Neural progenitor cell (in vitro differentiated cells): ENCODE measurements at regions not wholly inside any gene's neighbourhood (a gene's known extent, or its start where the extent isn't known, plus 50 kb on each side); places are given as distances from the start of the nearest gene placed in this dataset.

Experiments
- DNase-seq: peaks from one replicate; pipeline ENCODE4 v3.0.0-alpha.2; 2016; ENCODE audit warnings: low spot score
- H2AFZ ChIP-seq: fragments of 200-600 bp; sonication (generic); replicated peaks from 2 replicates; pipeline ENCODE4 v1.6.1; 2016; ENCODE audit warnings: antibody characterized with exemption
- H3F3A ChIP-seq: fragments of 200-600 bp; sonication (generic); 2 replicates; pipeline ENCODE4 v1.6.1; 2016; ENCODE audit warnings: antibody characterized with exemption, low read depth
- H3K27ac ChIP-seq: fragments of 200-600 bp; sonication (generic); 2 replicates; pipeline ENCODE4 v1.5.1; 2016; ENCODE audit warnings: mild to moderate bottlenecking
- H3K27me3 ChIP-seq: fragments of 200-600 bp; sonication (generic); 2 replicates; pipeline ENCODE4 v1.6.1; 2016; ENCODE audit warnings: mild to moderate bottlenecking, moderate library complexity
- H3K36me3 ChIP-seq: fragments of 200-600 bp; sonication (generic); 2 replicates; pipeline ENCODE4 v1.5.1; 2016
- H3K4me1 ChIP-seq: fragments of 200-600 bp; sonication (generic); 2 replicates; pipeline ENCODE4 v1.6.1; 2016; ENCODE audit warnings: mixed run types
- H3K4me2 ChIP-seq: fragments of 200-600 bp; sonication (generic); 2 replicates; pipeline ENCODE4 v1.6.1; 2016
- H3K4me3 ChIP-seq: fragments of 200-600 bp; sonication (generic); 2 replicates; pipeline ENCODE4 v1.5.1; 2016
- H3K79me2 ChIP-seq: fragments of 200-600 bp; sonication (generic); 2 replicates; pipeline ENCODE4 v1.6.1; 2016; ENCODE audit warnings: low read depth
- H3K9ac ChIP-seq: fragments of 200-600 bp; sonication (generic); 2 replicates; pipeline ENCODE4 v1.6.1; 2016
- H3K9me3 ChIP-seq: fragments of 200-600 bp; sonication (generic); 2 replicates; pipeline ENCODE4 v1.5.1; 2016; ENCODE audit warnings: low read depth
- H4K20me1 ChIP-seq: fragments of 200-600 bp; sonication (generic); 2 replicates; pipeline ENCODE4 v1.6.1; 2016; ENCODE audit warnings: low read depth
- H3K27ac Mint-ChIP-seq: 3 replicates; pipeline ENCODE4 v1.8.0; 2021; ENCODE audit warnings: mixed read lengths
- H3K27me3 Mint-ChIP-seq: 2 replicates; pipeline ENCODE4 v1.8.0; 2022; ENCODE audit warnings: low read depth, mild to moderate bottlenecking, inconsistent platforms, moderate library complexity, mixed read lengths; ENCODE audit not compliant: insufficient read depth
- H3K36me3 Mint-ChIP-seq: 3 replicates; pipeline ENCODE4 v1.8.0; 2021; ENCODE audit warnings: mixed read lengths
- H3K4me1 Mint-ChIP-seq: 3 replicates; pipeline ENCODE4 v1.8.0; 2021; ENCODE audit warnings: mixed read lengths
- H3K4me3 Mint-ChIP-seq: 3 replicates; pipeline ENCODE4 v1.8.0; 2021; ENCODE audit warnings: mild to moderate bottlenecking, moderate library complexity, mixed read lengths
- H3K9me3 Mint-ChIP-seq: 3 replicates; pipeline ENCODE4 v1.8.0; 2020; ENCODE audit warnings: mixed read lengths
- CTCF ChIP-seq: fragments of 200-600 bp; sonication (generic); IDR thresholded peaks from 2 replicates; pipeline ENCODE4 v1.5.1; 2017; ENCODE audit warnings: antibody characterized with exemption, mild to moderate bottlenecking
- EZH2 ChIP-seq: fragments of 200-600 bp; sonication (generic); IDR thresholded peaks from 2 replicates; pipeline ENCODE4 v1.6.1; 2017; ENCODE audit warnings: antibody characterized with exemption, mild to moderate bottlenecking, moderate library complexity
- EZH2phosphoT487 ChIP-seq: fragments of 200-600 bp; sonication (generic); IDR thresholded peaks from 2 replicates; pipeline ENCODE4 v1.6.1; 2017; ENCODE audit warnings: antibody characterized with exemption

- Mint-ChIP-seq H3K27me3 (peaks cover 2% of the 10 kb centered on the region), H3K27ac (no peak overlapping the region), H3K4me3 (no peak overlapping the region), H3K4me1 (no peaks in the 10 kb centered on the region), H3K9me3 (no peaks in the 10 kb centered on the region), H3K36me3 (no peaks in the 10 kb centered on the region)
- no peak overlapping the region for H3K9ac ChIP-seq
- H3K79me2 ChIP-seq: no peaks in the 10 kb centered on the region
- no peaks in the 10 kb centered on the region for H3K27me3 ChIP-seq
- H2AFZ ChIP-seq: no peak overlapping the region
- H4K20me1 ChIP-seq: no peaks in the 10 kb centered on the region
- no peak overlapping the region for H3K4me2 ChIP-seq
- H3F3A ChIP-seq: no peaks in the 10 kb centered on the region
- peak; percentile 2 for DNase-seq
- TF ChIP-seq EZH2 (no peak), CTCF (peak; percentile 22)
- no peaks in the 10 kb centered on the region for H3K36me3 ChIP-seq
- no peak overlapping the region for H3K27ac ChIP-seq
- H3K4me3 ChIP-seq: no peak overlapping the region
- H3K9me3 ChIP-seq: no peaks in the 10 kb centered on the region
- H3K4me1 ChIP-seq: no peaks in the 10 kb centered on the region
Measured at GRCh38 chr3:6779140-6779539, 81.8 kb upstream of the GRM7 start.

GRCh38 chr3:6781092-6781491 is 79.8 kb upstream of the GRM7 start:
- TF ChIP-seq EZH2phosphoT487 (no peak), EZH2 (no peak), CTCF (no peak)
- no peaks in the 10 kb centered on the region for H3K36me3 Mint-ChIP-seq
- no peaks in the 10 kb centered on the region for H3K4me1 ChIP-seq
- no peak overlapping the region for H3K27ac Mint-ChIP-seq
- H3K9ac ChIP-seq: no peak overlapping the region
- no peaks in the 10 kb centered on the region for H4K20me1 ChIP-seq
- DNase-seq: no peak
- H3K4me2 ChIP-seq: no peak overlapping the region
- peaks cover 2% of the 10 kb centered on the region for H3K27me3 Mint-ChIP-seq
- H3K79me2 ChIP-seq: no peaks in the 10 kb centered on the region
- H3K4me3 ChIP-seq: no peak overlapping the region
- no peaks in the 10 kb centered on the region for H3F3A ChIP-seq
- H2AFZ ChIP-seq: no peak overlapping the region
- no peaks in the 10 kb centered on the region for H3K9me3 Mint-ChIP-seq
- H3K27ac ChIP-seq: no peak overlapping the region
- H3K9me3 ChIP-seq: no peaks in the 10 kb centered on the region
- no peaks in the 10 kb centered on the region for H3K27me3 ChIP-seq
- no peaks in the 10 kb centered on the region for H3K36me3 ChIP-seq
- H3K4me1 Mint-ChIP-seq: no peaks in the 10 kb centered on the region
- H3K4me3 Mint-ChIP-seq: no peak overlapping the region

- Histone ChIP-seq H3K9me3 (no peaks in the 10 kb centered on the region), H3K9ac (no peak overlapping the region), H3K4me2 (no peak overlapping the region), H3F3A (no peaks in the 10 kb centered on the region), H2AFZ (no peak overlapping the region), H3K27me3 (no peaks in the 10 kb centered on the region), H3K36me3 (no peaks in the 10 kb centered on the region), H3K79me2 (no peaks in the 10 kb centered on the region), H3K4me1 (no peaks in the 10 kb centered on the region), H4K20me1 (no peaks in the 10 kb centered on the region), H3K4me3 (no peak overlapping the region), H3K27ac (no peak overlapping the region)
- H3K36me3 Mint-ChIP-seq: no peaks in the 10 kb centered on the region
- TF ChIP-seq EZH2 (no peak), EZH2phosphoT487 (no peak), CTCF (no peak)
- H3K4me3 Mint-ChIP-seq: no peak overlapping the region
- no peaks in the 10 kb centered on the region for H3K4me1 Mint-ChIP-seq
- no peak overlapping the region for H3K27ac Mint-ChIP-seq
- H3K27me3 Mint-ChIP-seq: peaks cover 2% of the 10 kb centered on the region
- DNase-seq: no peak
- no peaks in the 10 kb centered on the region for H3K9me3 Mint-ChIP-seq
Measured at GRCh38 chr3:6785726-6786125, 75.2 kb upstream of the GRM7 start.

GRCh38 chr3:6791161-6791560 is 69.8 kb upstream of the GRM7 start:
- Mint-ChIP-seq H3K27me3 (no peaks in the 10 kb centered on the region), H3K27ac (no peak overlapping the region), H3K4me3 (no peak overlapping the region), H3K4me1 (no peaks in the 10 kb centered on the region), H3K9me3 (no peaks in the 10 kb centered on the region), H3K36me3 (no peaks in the 10 kb centered on the region)
- no peak overlapping the region for H3K4me2 ChIP-seq
- DNase-seq: no peak
- H3K36me3 ChIP-seq: no peaks in the 10 kb centered on the region
- no peak overlapping the region for H3K4me3 ChIP-seq
- no peak overlapping the region for H3K9ac ChIP-seq
- H3K4me1 ChIP-seq: no peaks in the 10 kb centered on the region
- TF ChIP-seq CTCF (peak; percentile 23), EZH2 (no peak), EZH2phosphoT487 (no peak)
- no peaks in the 10 kb centered on the region for H3F3A ChIP-seq
- H3K27ac ChIP-seq: no peak overlapping the region
- no peak overlapping the region for H2AFZ ChIP-seq
- H4K20me1 ChIP-seq: no peaks in the 10 kb centered on the region
- no peaks in the 10 kb centered on the region for H3K79me2 ChIP-seq
- no peaks in the 10 kb centered on the region for H3K27me3 ChIP-seq
- H3K9me3 ChIP-seq: no peaks in the 10 kb centered on the region
